Adrenal gland (tissue), 5 donors: ENCODE measurements at regions not wholly inside any gene's neighbourhood (a gene's known extent, or its start where the extent isn't known, plus 50 kb on each side); places are given as distances from the start of the nearest gene placed in this dataset.

Experiments used
- POLR2A ChIP-seq, 2 donors: fragments of 450-650 bp; IDR thresholded peaks; one replicate each; pipeline ENCODE4 v1.6.1; 2017; ENCODE audit warnings: antibody characterized with exemption in 2 of 2, mild to moderate bottlenecking in 2 of 2, moderate library complexity in 1 of 2
- TF ChIP-seq, protein P1 (sequence below), 6 experiments: fragments of 450-650 bp in 4 of 6; fragments of 200-600 bp in 2 of 6; sonication (generic) in 1 of 6; IDR thresholded peaks; 1 replicate in 5 of 6; 2 replicates in 1 of 6; pipeline versions ENCODE4 v1.5.1 to v1.8.0; 2016 to 2021; ENCODE audit warnings: antibody characterized with exemption in 6 of 6, mild to moderate bottlenecking in 2 of 6, moderate library complexity in 1 of 6
- donor health status: DM: no; HTN: no; CAD: no.

DNA sequence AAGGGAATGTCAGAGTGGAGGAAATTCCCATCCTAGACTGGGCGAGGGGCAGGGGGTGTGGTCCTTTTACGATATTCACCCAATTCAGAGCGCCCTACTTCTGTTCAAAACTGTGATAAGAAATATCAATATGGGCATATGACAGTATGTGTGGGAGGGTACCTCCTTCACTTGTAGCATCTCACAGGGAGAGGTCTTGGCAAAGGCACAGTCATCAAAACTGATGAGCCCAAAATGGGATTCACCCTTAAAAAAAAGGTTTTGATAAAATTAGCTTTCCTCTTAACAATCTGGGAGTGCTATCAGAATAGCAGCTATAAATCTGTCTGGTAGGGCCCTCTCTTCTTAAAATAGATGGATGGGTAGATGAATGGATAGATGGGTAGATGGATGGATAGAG, 967.8 kb upstream of the RBFOX1 start:
- TF ChIP-seq, protein P1, sequence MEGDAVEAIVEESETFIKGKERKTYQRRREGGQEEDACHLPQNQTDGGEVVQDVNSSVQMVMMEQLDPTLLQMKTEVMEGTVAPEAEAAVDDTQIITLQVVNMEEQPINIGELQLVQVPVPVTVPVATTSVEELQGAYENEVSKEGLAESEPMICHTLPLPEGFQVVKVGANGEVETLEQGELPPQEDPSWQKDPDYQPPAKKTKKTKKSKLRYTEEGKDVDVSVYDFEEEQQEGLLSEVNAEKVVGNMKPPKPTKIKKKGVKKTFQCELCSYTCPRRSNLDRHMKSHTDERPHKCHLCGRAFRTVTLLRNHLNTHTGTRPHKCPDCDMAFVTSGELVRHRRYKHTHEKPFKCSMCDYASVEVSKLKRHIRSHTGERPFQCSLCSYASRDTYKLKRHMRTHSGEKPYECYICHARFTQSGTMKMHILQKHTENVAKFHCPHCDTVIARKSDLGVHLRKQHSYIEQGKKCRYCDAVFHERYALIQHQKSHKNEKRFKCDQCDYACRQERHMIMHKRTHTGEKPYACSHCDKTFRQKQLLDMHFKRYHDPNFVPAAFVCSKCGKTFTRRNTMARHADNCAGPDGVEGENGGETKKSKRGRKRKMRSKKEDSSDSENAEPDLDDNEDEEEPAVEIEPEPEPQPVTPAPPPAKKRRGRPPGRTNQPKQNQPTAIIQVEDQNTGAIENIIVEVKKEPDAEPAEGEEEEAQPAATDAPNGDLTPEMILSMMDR (IDR thresholded peaks at IDR 0.05) = no peak
- no peak for TF ChIP-seq POLR2A (IDR thresholded peaks at IDR 0.05)
